ENCODE measurements at regions not wholly inside any gene's neighbourhood (a gene's known extent, or its start where the extent isn't known, plus 50 kb on each side); places are given as distances from the start of the nearest gene placed in this dataset.

DNA sequence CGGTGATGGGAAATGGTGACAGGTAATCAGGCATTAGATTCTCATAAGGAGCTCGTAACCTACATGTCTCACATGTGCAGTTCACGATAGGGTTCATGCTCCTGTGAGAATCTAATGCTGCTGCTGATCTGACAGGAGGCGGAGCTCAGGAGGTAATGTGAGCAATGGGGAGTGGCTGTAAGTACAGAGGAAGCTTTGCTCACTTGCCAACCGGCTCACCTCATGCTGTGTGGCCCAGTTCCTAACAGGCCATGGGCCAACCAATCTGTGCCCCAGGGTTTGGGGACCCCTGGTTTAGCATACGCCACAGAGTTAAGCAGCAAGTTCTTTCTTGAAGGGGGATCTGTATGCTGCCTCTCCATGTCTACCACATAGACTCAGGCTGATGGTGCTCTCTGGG, 133.1 kb downstream of the IQUB start:
- no peak overlapping the region for H3K4me3 Mint-ChIP-seq
- no peaks in the 10 kb centered on the region for H3K36me3 Mint-ChIP-seq
- no peaks in the 10 kb centered on the region for H3K36me3 ChIP-seq (ENCODE audit: control insufficient read depth, insufficient read depth, low read length)
- H3K9me3 ChIP-seq (ENCODE audit: control insufficient read depth in 2 of 2, low read length in 2 of 2): no peaks in the 10 kb centered on the region
- H3K9me3 Mint-ChIP-seq: peaks cover 0 to 3% (median 0%) of the 10 kb centered on the region in 7 donors
- no peak for ATAC-seq (ENCODE audit: low read depth in 2 of 2)
- no peaks in the 10 kb centered on the region for H3K27me3 Mint-ChIP-seq
- H3K4me1 ChIP-seq (ENCODE audit: control insufficient read depth, insufficient read depth, low read length, poor library complexity, severe bottlenecking): no peaks in the 10 kb centered on the region
- no peak overlapping the region for H3K27ac Mint-ChIP-seq
- H3K27me3 ChIP-seq (ENCODE audit: control insufficient read depth, insufficient read depth, low read length): no peaks in the 10 kb centered on the region
- no peak overlapping the region for H3K4me3 ChIP-seq (ENCODE audit: low read depth, low read length)
- no peaks in the 10 kb centered on the region for H3K4me1 Mint-ChIP-seq
- DNase-seq: no peak
- no peak overlapping the region for H3K27ac ChIP-seq (ENCODE audit: insufficient read depth, low read length, poor library complexity, severe bottlenecking)

GRCh38 chr7:123400196-123400595, 134.2 kb downstream of the IQUB start:
- no peaks in the 10 kb centered on the region for H3K27me3 ChIP-seq (ENCODE audit: control insufficient read depth, insufficient read depth, low read length)
- Mint-ChIP-seq H3K4me1 (no peaks in the 10 kb centered on the region), H3K9me3 (peaks cover 0 to 2% (median 0%) of the 10 kb centered on the region in 7 donors), H3K27me3 (no peaks in the 10 kb centered on the region), H3K4me3 (no peak overlapping the region), H3K36me3 (no peaks in the 10 kb centered on the region), H3K27ac (no peak overlapping the region)
- H3K9me3 ChIP-seq (ENCODE audit: control insufficient read depth in 2 of 2, low read length in 2 of 2): no peaks in the 10 kb centered on the region
- no peak overlapping the region for H3K27ac ChIP-seq (ENCODE audit: insufficient read depth, low read length, poor library complexity, severe bottlenecking)
- H3K4me3 ChIP-seq (ENCODE audit: low read depth, low read length): no peak overlapping the region
- H3K4me1 ChIP-seq (ENCODE audit: control insufficient read depth, insufficient read depth, low read length, poor library complexity, severe bottlenecking): no peaks in the 10 kb centered on the region
- DNase-seq (no peak), ATAC-seq (ENCODE audit: low read depth in 2 of 2) (no peak)
- H3K36me3 ChIP-seq (ENCODE audit: control insufficient read depth, insufficient read depth, low read length): no peaks in the 10 kb centered on the region

DNA sequence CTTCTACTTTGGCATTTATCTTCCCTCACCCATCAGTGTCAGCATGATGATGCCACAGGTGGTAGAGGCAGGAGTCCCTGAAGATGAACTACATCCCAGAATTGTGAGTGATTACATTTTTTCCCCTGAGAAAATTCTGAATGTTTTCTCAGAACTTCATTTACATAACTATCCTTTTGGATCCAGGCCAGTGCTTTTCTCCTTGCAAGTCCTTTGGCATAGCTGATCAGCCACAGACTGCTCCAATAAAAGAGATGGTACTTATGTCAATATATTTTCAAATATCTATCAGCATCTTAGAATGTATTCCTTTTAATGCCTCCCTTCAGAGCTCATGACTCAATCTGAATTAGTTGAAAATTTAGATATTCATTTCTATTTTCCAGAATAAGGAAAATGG, 135.5 kb downstream of the IQUB start:
- H3K4me3 ChIP-seq (ENCODE audit: low read depth, low read length): no peak overlapping the region
- Mint-ChIP-seq H3K4me1 (no peaks in the 10 kb centered on the region), H3K27me3 (no peaks in the 10 kb centered on the region), H3K4me3 (no peak overlapping the region), H3K9me3 (peaks cover 0 to 2% (median 0%) of the 10 kb centered on the region in 7 donors), H3K27ac (no peak overlapping the region), H3K36me3 (no peaks in the 10 kb centered on the region)
- no peak overlapping the region for H3K27ac ChIP-seq (ENCODE audit: insufficient read depth, low read length, poor library complexity, severe bottlenecking)
- H3K4me1 ChIP-seq (ENCODE audit: control insufficient read depth, insufficient read depth, low read length, poor library complexity, severe bottlenecking): no peaks in the 10 kb centered on the region
- H3K9me3 ChIP-seq (ENCODE audit: control insufficient read depth in 2 of 2, low read length in 2 of 2): no peaks in the 10 kb centered on the region
- ATAC-seq (ENCODE audit: low read depth in 2 of 2) (no peak), DNase-seq (no peak)
- no peaks in the 10 kb centered on the region for H3K27me3 ChIP-seq (ENCODE audit: control insufficient read depth, insufficient read depth, low read length)
- no peaks in the 10 kb centered on the region for H3K36me3 ChIP-seq (ENCODE audit: control insufficient read depth, insufficient read depth, low read length)

DNA sequence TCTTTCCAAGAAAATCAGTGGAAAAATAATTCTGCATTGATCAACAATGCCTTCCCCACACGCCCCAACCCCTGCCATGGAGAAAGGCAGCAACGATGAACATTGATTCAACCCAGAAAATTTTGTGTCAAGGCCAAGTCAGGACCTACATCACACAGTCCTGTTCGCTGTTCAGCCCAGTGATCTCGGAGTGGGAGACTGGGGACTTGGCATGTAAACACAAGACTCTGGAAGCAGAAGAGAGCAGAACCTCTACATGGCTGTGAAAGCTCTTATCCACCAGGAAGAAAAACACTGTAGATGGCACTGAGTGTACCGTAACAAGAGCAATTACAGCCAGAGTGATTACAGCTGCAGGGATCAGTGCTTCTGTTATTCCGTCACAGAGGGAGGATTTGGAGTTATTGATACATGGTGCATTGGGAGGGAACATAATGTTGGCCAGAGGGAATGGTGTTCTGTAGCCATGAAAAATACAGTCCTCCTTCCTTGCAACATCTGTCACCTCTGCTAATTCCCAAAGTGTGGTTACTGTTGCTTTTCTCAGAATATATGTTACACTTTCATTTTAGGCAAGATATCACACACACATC, 136.6 kb downstream of the IQUB start:
- Mint-ChIP-seq H3K4me3 (no peak overlapping the region), H3K36me3 (no peaks in the 10 kb centered on the region), H3K4me1 (no peaks in the 10 kb centered on the region), H3K27me3 (no peaks in the 10 kb centered on the region), H3K9me3 (peaks cover 0 to 2% (median 0%) of the 10 kb centered on the region in 7 donors), H3K27ac (no peak overlapping the region)
- no peaks in the 10 kb centered on the region for H3K9me3 ChIP-seq (ENCODE audit: control insufficient read depth in 2 of 2, low read length in 2 of 2)
- H3K4me1 ChIP-seq (ENCODE audit: control insufficient read depth, insufficient read depth, low read length, poor library complexity, severe bottlenecking): no peaks in the 10 kb centered on the region
- H3K27ac ChIP-seq (ENCODE audit: insufficient read depth, low read length, poor library complexity, severe bottlenecking): no peak overlapping the region
- no peak overlapping the region for H3K4me3 ChIP-seq (ENCODE audit: low read depth, low read length)
- DNase-seq (no peak), ATAC-seq (ENCODE audit: low read depth in 2 of 2) (no peak)
- H3K27me3 ChIP-seq (ENCODE audit: control insufficient read depth, insufficient read depth, low read length): no peaks in the 10 kb centered on the region
- no peaks in the 10 kb centered on the region for H3K36me3 ChIP-seq (ENCODE audit: control insufficient read depth, insufficient read depth, low read length)

DNA sequence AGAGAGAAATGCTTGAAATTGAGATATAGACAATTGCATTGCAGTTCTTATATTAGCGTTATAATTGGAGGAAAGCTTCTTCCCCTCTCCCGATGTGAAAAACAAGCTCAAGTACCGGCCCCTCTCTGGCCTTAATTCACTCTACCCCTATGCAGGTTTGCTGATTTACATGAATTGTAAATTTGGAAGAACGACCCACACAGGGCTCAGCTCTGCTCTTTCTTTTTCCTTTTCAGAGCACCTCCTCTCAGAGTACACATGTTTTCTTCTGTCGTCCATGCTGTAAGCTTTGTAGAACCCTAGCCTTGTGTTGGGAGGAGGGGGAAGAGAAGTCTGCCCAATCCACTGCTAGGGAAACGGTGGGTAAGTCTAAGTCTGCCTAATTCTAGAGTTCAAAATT, 140.8 kb downstream of the IQUB start:
- no peak overlapping the region for H3K27ac ChIP-seq (ENCODE audit: insufficient read depth, low read length, poor library complexity, severe bottlenecking)
- no peaks in the 10 kb centered on the region for H3K27me3 ChIP-seq (ENCODE audit: control insufficient read depth, insufficient read depth, low read length)
- Mint-ChIP-seq H3K27ac (no peak overlapping the region), H3K36me3 (no peaks in the 10 kb centered on the region), H3K27me3 (no peaks in the 10 kb centered on the region), H3K4me1 (no peaks in the 10 kb centered on the region), H3K9me3 (peaks cover 0 to 6% (median 0%) of the 10 kb centered on the region in 7 donors), H3K4me3 (no peak overlapping the region)
- DNase-seq: no peak
- no peak for ATAC-seq (ENCODE audit: low read depth in 2 of 2)
- no peaks in the 10 kb centered on the region for H3K36me3 ChIP-seq (ENCODE audit: control insufficient read depth, insufficient read depth, low read length)
- no peak overlapping the region for H3K4me3 ChIP-seq (ENCODE audit: low read depth, low read length)
- no peaks in the 10 kb centered on the region for H3K9me3 ChIP-seq (ENCODE audit: control insufficient read depth in 2 of 2, low read length in 2 of 2)
- no peaks in the 10 kb centered on the region for H3K4me1 ChIP-seq (ENCODE audit: control insufficient read depth, insufficient read depth, low read length, poor library complexity, severe bottlenecking)

DNA sequence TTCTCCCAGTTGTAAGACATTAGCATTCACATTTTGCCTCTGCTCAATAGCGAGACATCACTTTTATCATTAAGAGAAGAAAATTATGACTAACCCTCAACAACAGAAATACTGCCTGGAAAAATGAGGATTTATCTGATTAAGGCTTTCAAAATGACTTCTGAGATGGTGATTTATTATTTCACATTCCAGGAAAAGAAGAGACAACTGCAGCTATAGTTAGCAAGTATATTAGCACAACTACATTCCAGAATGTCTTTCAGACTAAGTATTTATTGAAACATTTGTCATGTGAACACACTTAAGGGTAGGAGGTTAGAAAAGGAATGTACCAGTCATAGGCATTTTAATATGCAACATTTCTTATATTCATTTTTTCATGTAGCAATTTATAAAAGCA, 162.0 kb downstream of the IQUB start:
- Histone ChIP-seq H3K4me3 (ENCODE audit: low read depth, low read length) (no peak overlapping the region), H3K9me3 (ENCODE audit: control insufficient read depth in 2 of 2, low read length in 2 of 2) (no peaks in the 10 kb centered on the region), H3K27ac (ENCODE audit: insufficient read depth, low read length, poor library complexity, severe bottlenecking) (no peak overlapping the region), H3K36me3 (ENCODE audit: control insufficient read depth, insufficient read depth, low read length) (no peaks in the 10 kb centered on the region), H3K4me1 (ENCODE audit: control insufficient read depth, insufficient read depth, low read length, poor library complexity, severe bottlenecking) (no peaks in the 10 kb centered on the region), H3K27me3 (ENCODE audit: control insufficient read depth, insufficient read depth, low read length) (no peaks in the 10 kb centered on the region)
- no peaks in the 10 kb centered on the region for H3K27me3 Mint-ChIP-seq
- no peaks in the 10 kb centered on the region for H3K4me1 Mint-ChIP-seq
- ATAC-seq (ENCODE audit: low read depth in 2 of 2): no peak
- no peaks in the 10 kb centered on the region for H3K36me3 Mint-ChIP-seq
- DNase-seq: no peak
- H3K27ac Mint-ChIP-seq: no peak overlapping the region
- H3K4me3 Mint-ChIP-seq: no peak overlapping the region
- H3K9me3 Mint-ChIP-seq: peaks cover 0 to 2% (median 0%) of the 10 kb centered on the region in 7 donors

GRCh38 chr7:123367484-123368122, 166.8 kb downstream of the IQUB start:
- H3K4me3 ChIP-seq (ENCODE audit: low read depth, low read length): no peak overlapping the region
- H3K4me1 Mint-ChIP-seq: no peaks in the 10 kb centered on the region
- no peaks in the 10 kb centered on the region for H3K27me3 ChIP-seq (ENCODE audit: control insufficient read depth, insufficient read depth, low read length)
- DNase-seq (peak in 1 of 3 donors; percentile 7), ATAC-seq (ENCODE audit: low read depth in 2 of 2) (no peak)
- H3K27ac Mint-ChIP-seq: no peak overlapping the region
- no peaks in the 10 kb centered on the region for H3K4me1 ChIP-seq (ENCODE audit: control insufficient read depth, insufficient read depth, low read length, poor library complexity, severe bottlenecking)
- H3K36me3 Mint-ChIP-seq: no peaks in the 10 kb centered on the region
- no peaks in the 10 kb centered on the region for H3K9me3 ChIP-seq (ENCODE audit: control insufficient read depth in 2 of 2, low read length in 2 of 2)
- peaks cover 0 to 2% (median 0%) of the 10 kb centered on the region in 7 donors for H3K9me3 Mint-ChIP-seq
- H3K27me3 Mint-ChIP-seq: no peaks in the 10 kb centered on the region
- no peaks in the 10 kb centered on the region for H3K36me3 ChIP-seq (ENCODE audit: control insufficient read depth, insufficient read depth, low read length)
- H3K27ac ChIP-seq (ENCODE audit: insufficient read depth, low read length, poor library complexity, severe bottlenecking): no peak overlapping the region
- no peak overlapping the region for H3K4me3 Mint-ChIP-seq

DNA sequence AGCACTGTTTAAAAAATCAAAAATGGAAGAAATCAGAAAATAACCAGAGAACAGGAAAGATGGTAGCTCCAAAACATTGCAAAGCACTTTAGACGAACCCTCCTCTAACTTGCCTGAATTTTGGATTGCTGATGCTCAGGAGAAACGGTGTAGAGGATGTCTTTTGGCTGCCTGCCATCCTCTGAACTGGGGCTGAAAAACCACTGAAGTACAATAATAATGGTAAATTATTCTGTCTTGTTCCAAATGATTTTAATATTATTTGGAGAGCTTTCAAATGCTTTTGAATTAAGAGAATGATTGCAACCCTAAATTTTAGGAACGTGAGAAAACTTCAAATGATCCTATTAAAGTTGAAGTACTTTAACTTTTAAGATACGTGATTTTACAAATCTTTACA, 167.3 kb upstream of the SLC13A1 start:
- Histone ChIP-seq H3K27ac (ENCODE audit: insufficient read depth, low read length, poor library complexity, severe bottlenecking) (no peak overlapping the region), H3K4me3 (ENCODE audit: low read depth, low read length) (no peak overlapping the region), H3K36me3 (ENCODE audit: control insufficient read depth, insufficient read depth, low read length) (no peaks in the 10 kb centered on the region), H3K4me1 (ENCODE audit: control insufficient read depth, insufficient read depth, low read length, poor library complexity, severe bottlenecking) (no peaks in the 10 kb centered on the region), H3K9me3 (ENCODE audit: control insufficient read depth in 2 of 2, low read length in 2 of 2) (no peaks in the 10 kb centered on the region), H3K27me3 (ENCODE audit: control insufficient read depth, insufficient read depth, low read length) (no peaks in the 10 kb centered on the region)
- Mint-ChIP-seq H3K36me3 (no peaks in the 10 kb centered on the region), H3K27ac (no peak overlapping the region), H3K4me3 (no peak overlapping the region), H3K9me3 (peaks cover 0 to 2% (median 0%) of the 10 kb centered on the region in 7 donors), H3K27me3 (no peaks in the 10 kb centered on the region), H3K4me1 (no peaks in the 10 kb centered on the region)
- ATAC-seq (ENCODE audit: low read depth in 2 of 2) (no peak), DNase-seq (no peak)
